ENCODE measurements at regions not wholly inside any gene's neighbourhood (a gene's known extent, or its start where the extent isn't known, plus 50 kb on each side); places are given as distances from the start of the nearest gene placed in this dataset.

GRCh38 chr14:71583194-71583593 is 349.0 kb upstream of the RGS6 start:
- TF ChIP-seq, protein P1, sequence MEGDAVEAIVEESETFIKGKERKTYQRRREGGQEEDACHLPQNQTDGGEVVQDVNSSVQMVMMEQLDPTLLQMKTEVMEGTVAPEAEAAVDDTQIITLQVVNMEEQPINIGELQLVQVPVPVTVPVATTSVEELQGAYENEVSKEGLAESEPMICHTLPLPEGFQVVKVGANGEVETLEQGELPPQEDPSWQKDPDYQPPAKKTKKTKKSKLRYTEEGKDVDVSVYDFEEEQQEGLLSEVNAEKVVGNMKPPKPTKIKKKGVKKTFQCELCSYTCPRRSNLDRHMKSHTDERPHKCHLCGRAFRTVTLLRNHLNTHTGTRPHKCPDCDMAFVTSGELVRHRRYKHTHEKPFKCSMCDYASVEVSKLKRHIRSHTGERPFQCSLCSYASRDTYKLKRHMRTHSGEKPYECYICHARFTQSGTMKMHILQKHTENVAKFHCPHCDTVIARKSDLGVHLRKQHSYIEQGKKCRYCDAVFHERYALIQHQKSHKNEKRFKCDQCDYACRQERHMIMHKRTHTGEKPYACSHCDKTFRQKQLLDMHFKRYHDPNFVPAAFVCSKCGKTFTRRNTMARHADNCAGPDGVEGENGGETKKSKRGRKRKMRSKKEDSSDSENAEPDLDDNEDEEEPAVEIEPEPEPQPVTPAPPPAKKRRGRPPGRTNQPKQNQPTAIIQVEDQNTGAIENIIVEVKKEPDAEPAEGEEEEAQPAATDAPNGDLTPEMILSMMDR (IDR thresholded peaks at IDR 0.05), result no peak
- no peak for TF ChIP-seq POLR2A (IDR thresholded peaks at IDR 0.05)
